Thyroid gland (tissue), 4 donors: ENCODE measurements at regions not wholly inside any gene's neighbourhood (a gene's known extent, or its start where the extent isn't known, plus 50 kb on each side); places are given as distances from the start of the nearest gene placed in this dataset.

Experiments used
- CTCF ChIP-seq, 6 experiments: fragments of 200-600 bp in 3 of 6; fragments of 450-650 bp in 3 of 6; sonication (generic) in 3 of 6; IDR thresholded peaks; one replicate each; pipeline ENCODE4 v1.5.1; 2016 to 2019; ENCODE audit warnings: antibody characterized with exemption in 6 of 6, mild to moderate bottlenecking in 2 of 6, inconsistent platforms in 1 of 6, moderate library complexity in 1 of 6
- POLR2A ChIP-seq, 2 donors: fragments of 450-650 bp; IDR thresholded peaks; one replicate each; pipeline ENCODE4 v1.6.1; 2017; ENCODE audit warnings: antibody characterized with exemption in 2 of 2, mild to moderate bottlenecking in 2 of 2, moderate library complexity in 1 of 2

GRCh38 chr13:70644052-70644451 is 535.8 kb upstream of the KLHL1 start:
- TF ChIP-seq CTCF (IDR thresholded peaks at IDR 0.05): no peak
- no peak for TF ChIP-seq POLR2A (IDR thresholded peaks at IDR 0.05)
